Iris pigment epithelial cell (primary cell): ENCODE measurements at regions not wholly inside any gene's neighbourhood (a gene's known extent, or its start where the extent isn't known, plus 50 kb on each side); places are given as distances from the start of the nearest gene placed in this dataset.

Source experiments
- DNase-seq: peaks from one replicate; pipeline ENCODE4 v3.0.0-alpha.2; 2011; ENCODE audit warnings: low read depth

GRCh38 chr10:2019803-2020202 lies 282.5 kb upstream of the ADARB2 start:
- DNase-seq: no peak

DNA sequence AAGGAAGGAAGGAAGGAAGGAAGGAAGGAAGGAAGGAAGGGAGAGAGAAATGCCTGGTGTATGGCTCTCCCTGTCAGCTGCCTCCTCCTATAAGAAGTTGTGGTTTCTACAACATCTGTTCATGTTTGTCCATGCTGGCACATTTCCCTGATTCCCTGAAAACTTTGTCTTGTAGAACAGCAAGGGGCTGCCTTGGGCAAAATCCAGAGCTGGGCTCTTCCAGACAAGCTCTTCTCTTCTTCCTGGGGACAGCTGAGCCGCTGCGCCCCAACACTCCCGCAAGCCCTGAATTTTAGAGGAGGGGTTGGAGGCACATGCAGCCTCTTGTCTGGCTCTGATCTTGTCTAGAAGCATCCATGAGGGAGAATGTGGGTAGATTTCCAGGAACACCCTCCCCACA lies 282.0 kb upstream of the ADARB2 start:
- no peak for DNase-seq

- DNase-seq: no peak
Measured at GRCh38 chr10:2014541-2014940, 277.2 kb upstream of the ADARB2 start.

DNA sequence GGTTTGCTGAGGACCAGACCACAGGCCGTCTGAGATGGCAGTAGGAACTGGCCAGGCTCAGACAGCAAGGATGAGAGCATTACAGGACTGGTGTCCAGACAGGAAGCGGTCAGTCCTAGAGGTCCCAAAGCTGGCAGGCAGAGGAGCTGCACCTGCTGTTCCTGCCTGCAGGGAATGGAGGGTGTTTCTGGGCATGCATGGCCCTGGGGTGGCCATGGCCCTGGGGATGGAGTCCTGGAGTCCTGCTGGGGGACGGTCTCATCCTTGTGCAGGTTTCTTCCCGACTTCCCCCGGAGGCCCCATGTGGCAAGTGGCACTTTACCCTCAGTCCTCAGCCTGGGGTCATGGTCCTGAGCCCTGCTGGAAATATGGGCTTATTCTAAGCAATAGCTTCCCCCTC lies 274.9 kb upstream of the ADARB2 start:
- DNase-seq: no peak

GRCh38 chr10:2011106-2011716 lies 273.9 kb upstream of the ADARB2 start:
- no peak for DNase-seq

GRCh38 chr10:2005546-2005945 lies 268.2 kb upstream of the ADARB2 start:
- DNase-seq: no peak

DNA sequence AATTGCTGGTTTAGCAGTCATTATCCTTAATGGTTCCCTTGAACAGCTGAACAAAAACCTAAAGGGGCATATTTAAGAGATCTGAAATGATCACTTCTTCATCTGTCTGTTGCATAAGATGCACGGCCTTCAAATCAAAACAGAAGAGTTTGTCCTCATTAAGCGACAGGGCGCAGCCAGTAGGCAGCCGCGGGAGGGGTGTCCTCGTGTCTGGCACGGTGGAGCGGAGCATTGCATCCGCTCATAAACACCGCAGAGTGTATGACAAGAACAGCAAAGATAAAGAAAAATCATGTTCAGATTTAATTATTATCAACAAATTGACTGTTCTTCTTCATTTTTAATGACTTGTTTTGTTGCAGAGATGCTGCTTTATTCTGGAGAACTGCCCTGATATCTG lies 255.6 kb upstream of the ADARB2 start:
- DNase-seq: no peak

GRCh38 chr10:1989090-1989489 lies 251.8 kb upstream of the ADARB2 start:
- no peak for DNase-seq

GRCh38 chr10:1981976-1982375 lies 244.7 kb upstream of the ADARB2 start:
- DNase-seq: no peak

DNA sequence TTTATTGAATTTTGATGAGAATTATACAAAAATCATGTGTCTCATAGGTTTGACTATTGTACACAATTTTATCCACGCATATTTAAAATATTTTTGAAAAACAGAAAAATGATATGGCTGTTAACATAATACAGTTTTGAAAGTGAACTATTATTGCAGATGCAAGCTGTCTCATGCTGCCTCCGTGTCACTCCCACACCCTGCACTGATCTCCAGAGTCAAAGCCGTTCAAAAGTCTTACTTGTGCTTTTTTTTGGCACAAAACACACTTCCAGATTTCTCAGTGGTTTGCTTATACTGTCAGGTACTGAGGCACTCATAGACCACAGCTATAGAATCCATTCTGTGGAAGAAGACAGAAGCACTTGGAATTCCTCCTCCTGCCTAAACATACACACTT lies 243.1 kb upstream of the ADARB2 start:
- DNase-seq: no peak

DNA sequence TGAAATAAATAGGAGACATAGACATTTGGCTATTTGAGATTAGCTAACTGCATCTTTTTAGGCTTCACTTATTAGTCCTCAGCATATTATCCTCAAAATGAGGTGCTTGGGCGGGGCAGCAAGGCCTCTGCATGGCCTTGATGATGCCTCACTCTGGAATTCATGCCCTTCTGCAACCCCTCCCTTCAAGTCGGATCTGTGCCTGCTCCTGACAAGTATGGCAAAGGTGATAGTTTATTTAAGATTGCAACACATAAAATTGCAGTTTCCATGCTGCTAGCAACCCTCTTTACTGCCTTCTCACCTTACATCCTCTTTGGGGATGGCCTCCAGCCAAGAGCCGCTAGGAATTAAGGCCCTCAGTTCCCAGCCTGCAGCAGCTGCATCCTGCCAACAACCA lies 241.3 kb upstream of the ADARB2 start:
- DNase-seq: no peak

GRCh38 chr10:1977461-1977860 lies 240.1 kb upstream of the ADARB2 start:
- DNase-seq: no peak

DNA sequence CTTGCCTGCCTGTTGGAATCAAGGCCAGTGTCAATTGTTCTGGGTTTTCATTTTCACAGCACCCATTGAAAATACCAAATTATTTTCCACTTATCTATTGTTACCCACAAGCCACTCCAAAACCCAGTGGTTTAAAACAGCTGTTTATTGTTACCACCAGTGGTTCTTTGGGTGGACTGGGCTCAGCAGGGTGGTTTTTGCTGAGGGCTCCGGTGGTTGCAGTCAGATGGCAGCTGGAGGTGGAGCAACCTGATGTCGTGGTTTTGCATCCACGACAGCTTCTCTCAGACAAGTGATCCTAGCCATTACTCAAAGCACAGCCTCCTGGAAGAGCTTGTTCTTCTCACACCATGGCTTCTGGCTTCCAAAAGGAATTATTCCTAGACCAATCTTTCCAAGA lies 235.1 kb upstream of the ADARB2 start:
- no peak for DNase-seq

GRCh38 chr10:1968257-1969033 lies 231.1 kb upstream of the ADARB2 start:
- peak; percentile 2 for DNase-seq

DNA sequence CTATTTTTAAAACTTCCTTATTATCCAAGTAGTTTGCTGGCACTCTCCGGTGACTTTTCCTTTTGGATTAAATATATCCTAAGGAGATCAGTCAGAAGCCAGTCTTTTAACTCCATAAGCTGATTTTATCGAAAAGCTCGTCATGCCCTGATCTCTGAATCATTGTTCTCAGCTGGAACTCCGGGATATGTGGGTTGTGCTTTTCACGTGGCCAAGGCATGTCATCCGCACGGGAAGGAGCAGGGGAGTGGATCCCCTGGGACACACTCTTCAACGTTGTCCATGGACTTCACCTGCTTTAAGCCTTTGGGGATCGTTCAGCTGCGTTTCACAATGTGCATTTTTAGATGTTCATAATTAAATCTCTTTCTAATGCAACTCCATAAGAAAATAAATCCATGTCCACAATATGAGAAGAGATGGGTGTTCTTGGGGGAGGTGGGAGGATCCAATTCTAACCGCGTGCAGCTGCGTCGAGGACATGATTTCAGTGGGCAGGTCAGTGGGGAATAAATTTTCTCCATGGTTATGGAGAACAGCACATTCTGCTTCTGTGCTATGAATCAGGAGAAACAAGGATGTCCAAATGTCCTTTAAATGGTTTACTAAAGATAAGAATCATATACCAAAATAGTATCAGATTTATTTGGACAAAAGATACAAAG lies 229.5 kb upstream of the ADARB2 start:
- DNase-seq: no peak

DNA sequence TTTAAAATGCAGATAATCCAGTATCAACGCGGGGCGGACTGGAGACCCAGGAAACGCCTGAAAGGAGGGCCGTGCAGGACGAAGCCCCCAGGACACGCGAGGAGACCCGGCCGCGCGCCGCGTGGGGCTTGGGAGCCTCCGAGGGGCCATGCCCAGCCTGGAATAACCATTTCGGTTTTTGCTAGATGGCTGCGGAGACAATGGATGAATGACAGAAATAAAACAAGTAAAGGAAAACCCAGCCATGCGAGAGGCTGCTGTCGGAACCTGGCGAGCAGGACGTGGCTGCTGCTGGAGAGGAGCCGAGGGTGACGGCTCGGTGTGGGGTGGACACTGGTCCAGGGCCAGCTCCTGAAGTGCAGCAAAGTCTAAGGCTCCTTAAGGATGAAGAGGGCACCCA lies 227.2 kb upstream of the ADARB2 start:
- no peak for DNase-seq

DNA sequence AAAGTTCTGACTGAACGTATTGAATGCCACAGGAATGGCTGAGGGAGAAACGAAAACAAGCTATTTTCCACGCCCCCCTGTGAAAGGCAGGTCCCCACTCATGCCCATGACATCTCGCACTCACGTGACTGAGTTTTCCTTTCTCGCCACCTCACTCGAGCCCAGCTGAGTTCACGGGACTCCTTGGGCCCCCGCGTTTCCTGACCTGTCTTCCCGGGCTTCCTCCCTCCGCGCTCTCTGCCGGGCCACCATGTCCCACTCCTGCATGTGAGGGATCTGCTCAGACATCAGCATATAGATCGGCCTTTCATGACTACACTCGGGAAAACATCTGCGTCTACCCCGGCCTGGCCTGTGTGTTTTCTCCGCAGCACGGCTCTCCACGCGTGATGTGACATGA lies 226.0 kb upstream of the ADARB2 start:
- DNase-seq: no peak

DNA sequence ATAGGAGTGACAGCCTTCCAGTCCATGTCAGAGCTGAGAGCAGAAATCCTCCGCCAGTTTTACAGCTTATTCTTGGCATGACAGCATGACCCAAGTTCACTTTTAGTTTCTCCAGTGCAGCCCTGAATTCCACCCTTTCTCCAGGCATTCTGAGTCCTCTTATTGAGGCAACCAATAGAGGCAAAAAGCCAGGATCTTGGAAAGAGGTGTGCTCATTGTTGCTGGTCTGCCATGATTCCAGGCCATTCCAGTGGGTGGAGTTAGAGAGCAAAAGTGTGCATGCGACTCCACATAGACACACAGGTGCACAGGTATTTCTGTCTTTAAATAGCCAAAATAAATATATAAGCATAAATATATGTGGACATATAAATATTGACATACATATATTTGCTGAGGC lies 224.7 kb upstream of the ADARB2 start:
- DNase-seq: no peak

DNA sequence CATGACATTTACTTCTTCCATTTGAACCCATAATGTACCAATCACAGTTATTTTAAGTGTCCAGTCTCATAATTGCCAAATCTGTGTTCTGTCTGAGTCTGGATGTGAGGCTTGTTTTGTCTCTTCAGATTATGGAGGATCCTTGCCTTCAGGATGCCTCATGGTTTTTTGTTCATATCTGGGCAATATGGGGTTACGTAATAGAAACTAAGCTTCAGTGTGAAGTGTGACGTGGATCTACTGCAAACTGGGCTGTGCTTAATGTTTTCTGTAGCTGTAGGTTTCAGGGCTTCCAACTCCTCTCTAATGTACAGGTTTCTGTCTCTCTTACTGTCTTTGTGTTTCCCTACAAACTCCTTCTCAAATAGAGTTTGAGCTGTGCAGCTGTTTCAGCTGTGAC lies 223.7 kb upstream of the ADARB2 start:
- DNase-seq: no peak

GRCh38 chr10:1957057-1957456 lies 219.7 kb upstream of the ADARB2 start:
- no peak for DNase-seq

DNA sequence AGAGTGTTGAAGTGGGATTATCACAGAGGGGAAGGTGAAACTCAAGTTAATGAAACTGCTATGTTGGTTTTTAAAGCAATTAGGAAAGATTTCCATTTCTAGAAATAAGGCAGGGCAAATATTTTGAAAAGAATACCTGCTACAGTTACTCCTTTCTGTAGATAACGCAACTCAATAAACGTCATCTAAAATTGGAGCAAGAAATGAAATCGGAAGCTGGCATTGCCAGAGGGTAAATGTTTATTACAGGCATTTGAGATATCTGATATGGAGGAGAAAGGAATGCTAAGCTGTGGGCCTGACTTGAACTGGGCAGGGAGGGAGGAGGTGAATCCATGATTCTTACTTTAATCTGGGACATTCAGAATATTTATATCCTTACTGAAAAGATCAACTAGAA lies 217.0 kb upstream of the ADARB2 start:
- no peak for DNase-seq

DNA sequence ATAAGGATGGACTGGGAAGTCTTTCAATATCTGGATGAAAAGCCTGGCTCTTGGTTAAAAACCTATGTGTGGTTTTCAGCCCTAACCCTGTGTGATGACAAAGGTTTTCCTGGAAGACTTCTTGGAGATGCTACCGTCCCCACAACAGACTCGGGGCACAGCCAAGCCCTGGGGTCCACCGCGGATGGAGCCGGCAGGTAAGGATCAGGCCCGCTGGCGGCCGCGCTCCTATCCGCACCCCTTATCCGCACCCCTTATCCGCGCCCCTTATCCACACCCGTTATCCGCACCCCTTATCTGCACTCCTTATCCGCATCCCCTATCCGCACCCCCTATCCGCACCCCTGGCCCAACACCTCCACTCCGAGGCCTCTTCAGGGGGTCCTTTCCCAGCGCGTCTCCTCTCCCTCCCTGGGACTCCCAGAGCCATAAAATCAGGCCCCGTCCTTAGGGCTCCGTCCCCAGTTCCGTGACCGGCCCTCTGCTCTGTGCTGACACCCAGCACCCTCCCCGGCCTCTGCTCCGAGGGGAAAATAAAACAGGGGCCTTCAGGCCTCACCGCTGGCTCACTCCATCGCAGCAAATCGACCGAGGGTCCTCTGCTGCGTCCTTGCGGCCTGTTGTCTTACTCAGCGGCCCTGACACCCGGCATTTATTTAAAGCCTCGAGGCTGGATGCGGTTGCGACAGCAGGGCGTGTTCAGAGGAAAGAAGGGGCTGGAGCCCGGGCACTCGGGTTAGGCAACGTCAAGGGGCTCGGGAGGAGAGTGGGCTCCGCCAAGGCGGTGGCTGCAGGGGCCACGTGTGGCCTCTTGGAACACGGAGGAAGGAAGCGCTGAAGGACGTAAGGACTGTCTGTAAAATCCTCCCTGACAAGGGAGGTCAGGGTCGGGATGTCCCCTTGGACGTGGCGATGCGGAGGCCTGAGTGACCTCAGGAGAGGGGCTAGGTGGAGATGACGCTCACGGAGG lies 215.1 kb upstream of the ADARB2 start:
- no peak for DNase-seq
